Thoracic aorta (tissue), 2 donors: ENCODE measurements at regions not wholly inside any gene's neighbourhood (a gene's known extent, or its start where the extent isn't known, plus 50 kb on each side); places are given as distances from the start of the nearest gene placed in this dataset.

Experiments used
- ATAC-seq: fragments of 150-250 bp; one replicate; pipeline ENCODE4 v1.8.0; 2017; ENCODE audit warnings: low read depth; ENCODE audit not compliant: insufficient number of reproducible peaks, low FRiP score
- DNase-seq: peaks from one replicate; pipeline ENCODE4 v3.0.0-alpha.2; 2020; ENCODE audit warnings: low spot score
- H3K27ac ChIP-seq, 2 donors: fragments of 200-600 bp; sonication (generic); 1 replicate in 1 of 2; 2 replicates in 1 of 2; pipeline ENCODE4 v1.5.1; 2016; ENCODE audit warnings: mild to moderate bottlenecking in 2 of 2, moderate library complexity in 2 of 2
- H3K27me3 ChIP-seq: fragments of 200-600 bp; sonication (generic); replicated peaks from 2 replicates; pipeline ENCODE4 v1.6.0; 2016; ENCODE audit warnings: mild to moderate bottlenecking; ENCODE audit not compliant: insufficient read depth
- H3K36me3 ChIP-seq: fragments of 200-600 bp; sonication (generic); one replicate; pipeline ENCODE4 v1.5.1; 2016
- H3K4me1 ChIP-seq, 2 donors: fragments of 200-600 bp; sonication (generic); 1 replicate in 1 of 2; 2 replicates in 1 of 2; pipeline versions ENCODE4 v1.5.1 to v1.6.0; 2016; ENCODE audit warnings: low read depth in 2 of 2, mild to moderate bottlenecking in 1 of 2; ENCODE audit not compliant: control insufficient read depth in 1 of 2
- H3K4me3 ChIP-seq: fragments of 200-600 bp; sonication (generic); 2 replicates; pipeline ENCODE4 v1.5.1; 2016; ENCODE audit warnings: mild to moderate bottlenecking
- H3K9me3 ChIP-seq: fragments of 200-600 bp; sonication (generic); 2 replicates; pipeline ENCODE4 v1.5.1; 2016
- TF ChIP-seq, protein P1 (sequence below): fragments of 200-600 bp; sonication (generic); IDR thresholded peaks from one replicate; pipeline ENCODE4 v1.5.1; 2019; ENCODE audit warnings: antibody characterized with exemption

GRCh38 chr16:61228371-61228770 lies 807.9 kb downstream of the CDH8 start:
- ATAC-seq (no peak), DNase-seq (no peak)
- no peaks in the 10 kb centered on the region for H3K9me3 ChIP-seq
- TF ChIP-seq, protein P1, sequence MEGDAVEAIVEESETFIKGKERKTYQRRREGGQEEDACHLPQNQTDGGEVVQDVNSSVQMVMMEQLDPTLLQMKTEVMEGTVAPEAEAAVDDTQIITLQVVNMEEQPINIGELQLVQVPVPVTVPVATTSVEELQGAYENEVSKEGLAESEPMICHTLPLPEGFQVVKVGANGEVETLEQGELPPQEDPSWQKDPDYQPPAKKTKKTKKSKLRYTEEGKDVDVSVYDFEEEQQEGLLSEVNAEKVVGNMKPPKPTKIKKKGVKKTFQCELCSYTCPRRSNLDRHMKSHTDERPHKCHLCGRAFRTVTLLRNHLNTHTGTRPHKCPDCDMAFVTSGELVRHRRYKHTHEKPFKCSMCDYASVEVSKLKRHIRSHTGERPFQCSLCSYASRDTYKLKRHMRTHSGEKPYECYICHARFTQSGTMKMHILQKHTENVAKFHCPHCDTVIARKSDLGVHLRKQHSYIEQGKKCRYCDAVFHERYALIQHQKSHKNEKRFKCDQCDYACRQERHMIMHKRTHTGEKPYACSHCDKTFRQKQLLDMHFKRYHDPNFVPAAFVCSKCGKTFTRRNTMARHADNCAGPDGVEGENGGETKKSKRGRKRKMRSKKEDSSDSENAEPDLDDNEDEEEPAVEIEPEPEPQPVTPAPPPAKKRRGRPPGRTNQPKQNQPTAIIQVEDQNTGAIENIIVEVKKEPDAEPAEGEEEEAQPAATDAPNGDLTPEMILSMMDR, result no peak
- no peaks in the 10 kb centered on the region for H3K36me3 ChIP-seq
- H3K27ac ChIP-seq, result no peak overlapping the region
- H3K27me3 ChIP-seq, result no peaks in the 10 kb centered on the region
- H3K4me1 ChIP-seq, result no peaks in the 10 kb centered on the region
- no peak overlapping the region for H3K4me3 ChIP-seq

DNA sequence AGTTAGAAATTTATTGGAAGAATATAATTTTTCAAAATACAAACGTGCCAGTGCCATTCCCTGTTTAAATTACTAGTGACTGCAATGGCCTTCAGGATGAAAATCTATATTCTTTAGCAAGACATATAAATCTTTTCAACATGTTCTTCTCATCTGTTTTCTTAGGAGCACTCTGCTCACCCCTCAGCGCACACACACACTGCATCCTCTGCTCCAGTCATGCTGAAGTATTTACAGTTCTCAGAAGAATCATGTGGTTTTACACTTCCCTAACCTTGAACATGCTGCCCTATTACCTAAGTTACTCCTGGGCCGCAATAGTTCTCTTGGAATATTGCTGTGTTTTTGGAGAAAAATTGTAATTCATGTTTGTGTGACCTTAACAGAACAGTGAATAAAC lies 820.6 kb downstream of the CDH8 start:
- TF ChIP-seq, protein P1, result no peak
- no peak for ATAC-seq

GRCh38 chr16:61214780-61215179 lies 821.5 kb downstream of the CDH8 start:
- DNase-seq (no peak), ATAC-seq (no peak)
- Histone ChIP-seq H3K9me3 (no peaks in the 10 kb centered on the region), H3K36me3 (no peaks in the 10 kb centered on the region), H3K4me3 (no peak overlapping the region), H3K27me3 (no peaks in the 10 kb centered on the region), H3K27ac (no peak overlapping the region), H3K4me1 (no peaks in the 10 kb centered on the region)
- TF ChIP-seq, protein P1, result no peak

More for the DNA sequence above, 820.6 kb downstream of the CDH8 start:
- Histone ChIP-seq H3K4me3 (no peak overlapping the region), H3K9me3 (no peaks in the 10 kb centered on the region), H3K27ac (no peak overlapping the region), H3K27me3 (no peaks in the 10 kb centered on the region), H3K36me3 (no peaks in the 10 kb centered on the region), H3K4me1 (no peaks in the 10 kb centered on the region)
- no peak for DNase-seq

DNA sequence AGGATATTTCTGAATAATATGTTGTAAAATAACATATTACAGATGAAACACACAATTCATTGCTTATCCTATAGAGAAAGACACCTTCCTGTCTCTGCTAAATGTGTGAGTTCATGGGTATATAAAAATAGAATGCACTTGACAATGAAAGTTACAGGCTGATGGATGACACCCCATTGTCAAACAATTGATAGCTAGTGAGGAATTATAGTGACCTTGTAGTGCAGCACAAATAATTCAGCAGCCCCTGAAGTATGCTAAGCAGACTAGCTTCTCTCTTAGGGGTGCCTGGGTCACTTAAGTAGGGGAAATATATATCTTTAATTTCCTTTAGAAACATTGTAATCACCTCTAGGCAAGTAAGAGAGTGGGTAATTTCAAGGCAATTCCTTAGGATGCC lies 826.2 kb downstream of the CDH8 start:
- DNase-seq (no peak), ATAC-seq (no peak)
- Histone ChIP-seq H3K27me3 (no peaks in the 10 kb centered on the region), H3K36me3 (no peaks in the 10 kb centered on the region), H3K9me3 (no peaks in the 10 kb centered on the region), H3K27ac (no peak overlapping the region), H3K4me1 (no peaks in the 10 kb centered on the region), H3K4me3 (no peak overlapping the region)
- TF ChIP-seq, protein P1, result no peak

GRCh38 chr16:61195006-61195405 lies 841.2 kb downstream of the CDH8 start:
- ATAC-seq (no peak), DNase-seq (no peak)
- H3K27ac ChIP-seq, result no peak overlapping the region
- no peaks in the 10 kb centered on the region for H3K4me1 ChIP-seq
- TF ChIP-seq, protein P1, result no peak
- no peaks in the 10 kb centered on the region for H3K27me3 ChIP-seq
- H3K36me3 ChIP-seq, result no peaks in the 10 kb centered on the region
- no peaks in the 10 kb centered on the region for H3K9me3 ChIP-seq
- no peak overlapping the region for H3K4me3 ChIP-seq
